Loucy (cell line): ENCODE measurements at regions not wholly inside any gene's neighbourhood (a gene's known extent, or its start where the extent isn't known, plus 50 kb on each side); places are given as distances from the start of the nearest gene placed in this dataset.
"Not testable (repeated sequence)": the region's sequence is repeated elsewhere in the genome, so short reads cannot be mapped to it uniquely, and the experiment has no call there.

ENCODE experiments used
- H2AFZ ChIP-seq: fragments of 200-600 bp; sonication (generic); 2 replicates; pipeline ENCODE4 v1.6.0; 2016; ENCODE audit warnings: antibody characterized with exemption, mild to moderate bottlenecking, low read length, moderate library complexity
- H3F3A ChIP-seq: fragments of 200-600 bp; 2 replicates; pipeline ENCODE4 v1.6.0; 2016; ENCODE audit warnings: antibody characterized with exemption, low read depth, mild to moderate bottlenecking
- H3K27me3 ChIP-seq: fragments of 200-600 bp; sonication (generic); 2 replicates; pipeline ENCODE4 v1.6.1; 2014; ENCODE audit warnings: low read length, mild to moderate bottlenecking; ENCODE audit not compliant: insufficient read depth, poor library complexity, severe bottlenecking
- H3K36me3 ChIP-seq: fragments of 200-600 bp; sonication (generic); 2 replicates; pipeline ENCODE4 v1.6.1; 2016; ENCODE audit warnings: low read length; ENCODE audit not compliant: insufficient read depth
- H3K4me1 ChIP-seq: fragments of 200-600 bp; sonication (generic); 2 replicates; pipeline ENCODE4 v1.5.1; 2014; ENCODE audit warnings: low read length, mild to moderate bottlenecking; ENCODE audit not compliant: insufficient read depth, poor library complexity, severe bottlenecking
- H3K4me2 ChIP-seq: fragments of 200-600 bp; sonication (generic); 2 replicates; pipeline ENCODE4 v1.6.0; 2014; ENCODE audit warnings: antibody characterized with exemption, low read length, low read depth, mild to moderate bottlenecking; ENCODE audit not compliant: poor library complexity, severe bottlenecking
- H3K4me3 ChIP-seq: fragments of 200-600 bp; sonication (generic); 2 replicates; pipeline ENCODE4 v1.5.1; 2014; ENCODE audit warnings: low read length, mild to moderate bottlenecking, mixed read lengths; ENCODE audit not compliant: poor library complexity, severe bottlenecking
- H3K79me2 ChIP-seq: fragments of 200-600 bp; sonication (generic); 2 replicates; pipeline ENCODE4 v1.6.1; 2014; ENCODE audit warnings: low read length; ENCODE audit not compliant: insufficient read depth
- H3K9ac ChIP-seq: fragments of 200-600 bp; sonication (generic); 2 replicates; pipeline ENCODE4 v1.6.0; 2014; ENCODE audit warnings: mild to moderate bottlenecking, low read depth, low read length, moderate library complexity; ENCODE audit not compliant: poor library complexity, severe bottlenecking
- H3K9me2 ChIP-seq: fragments of 200-600 bp; sonication (generic); replicated peaks from 2 replicates; pipeline ENCODE4 v1.6.1; 2016; ENCODE audit warnings: low read depth, low read length, mixed read lengths
- H3K9me3 ChIP-seq: fragments of 200-600 bp; sonication (generic); 2 replicates; pipeline ENCODE4 v1.6.1; 2014; ENCODE audit warnings: mild to moderate bottlenecking, antibody characterized with exemption, low read length, low read depth; ENCODE audit not compliant: insufficient read depth
- H4K20me1 ChIP-seq: fragments of 200-600 bp; sonication (generic); 2 replicates; pipeline ENCODE4 v1.6.0; 2014; ENCODE audit warnings: antibody characterized with exemption, low read length, mild to moderate bottlenecking; ENCODE audit not compliant: insufficient read depth, poor library complexity, severe bottlenecking
- CTCF ChIP-seq: fragments of 200-600 bp; sonication (generic); conservative IDR thresholded peaks from 2 replicates; pipeline ENCODE4 v1.5.1; 2014; ENCODE audit warnings: mild to moderate bottlenecking, antibody characterized with exemption, low read length
- EZH2phosphoT487 ChIP-seq: fragments of 200-600 bp; IDR thresholded peaks from 2 replicates; pipeline ENCODE4 v1.6.1; 2018; ENCODE audit warnings: antibody characterized with exemption, mild to moderate bottlenecking, moderate library complexity, borderline replicate concordance

- no peak for TF ChIP-seq EZH2phosphoT487
Measured at GRCh38 chr13:90732049-90732448, 615.4 kb upstream of the MIR17HG start.

GRCh38 chr13:90734497-90734896 lies 613.0 kb upstream of the MIR17HG start:
- not testable (repeated sequence) for H3K79me2 ChIP-seq, H3K9me3 ChIP-seq, H2AFZ ChIP-seq, H3K4me2 ChIP-seq, H3F3A ChIP-seq, H3K27me3 ChIP-seq, H4K20me1 ChIP-seq, H3K4me3 ChIP-seq, H3K9ac ChIP-seq, H3K4me1 ChIP-seq, H3K36me3 ChIP-seq, H3K9me2 ChIP-seq

More at GRCh38 chr13:90732049-90732448, 615.4 kb upstream of the MIR17HG start:
- Histone ChIP-seq H3F3A (no peaks in the 10 kb centered on the region), H3K4me1 (no peaks in the 10 kb centered on the region), H3K4me2 (no peak overlapping the region), H3K9me3 (no peaks in the 10 kb centered on the region), H3K36me3 (no peaks in the 10 kb centered on the region), H3K79me2 (no peaks in the 10 kb centered on the region), H3K4me3 (no peak overlapping the region), H4K20me1 (no peaks in the 10 kb centered on the region), H3K9ac (no peak overlapping the region), H3K9me2 (no peaks in the 10 kb centered on the region), H2AFZ (no peak overlapping the region), H3K27me3 (no peaks in the 10 kb centered on the region)

DNA sequence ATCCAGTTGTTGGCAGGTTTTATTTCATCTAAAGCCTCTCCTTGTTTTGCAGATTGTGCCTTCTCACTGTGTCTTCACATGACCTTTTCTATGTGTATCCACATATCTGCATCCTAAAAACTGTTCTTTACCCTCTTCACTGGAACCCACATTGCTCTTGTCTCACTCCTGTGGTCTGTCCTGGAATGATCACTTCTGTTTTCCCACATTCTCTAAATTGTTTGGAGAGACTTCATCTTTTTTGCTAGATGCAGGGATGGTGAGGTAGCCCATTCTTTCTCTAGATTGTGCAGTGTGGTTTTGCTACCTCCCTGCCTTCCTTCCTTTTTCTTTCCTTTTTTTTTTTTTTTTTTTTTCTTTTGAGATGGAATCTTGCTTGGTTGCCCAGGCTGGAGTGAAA lies 608.6 kb upstream of the MIR17HG start:
- Histone ChIP-seq H4K20me1 (no peaks in the 10 kb centered on the region), H2AFZ (no peak overlapping the region), H3F3A (no peaks in the 10 kb centered on the region), H3K9me3 (no peaks in the 10 kb centered on the region), H3K9me2 (no peaks in the 10 kb centered on the region), H3K36me3 (no peaks in the 10 kb centered on the region), H3K4me1 (no peaks in the 10 kb centered on the region), H3K79me2 (no peaks in the 10 kb centered on the region), H3K4me3 (no peak overlapping the region), H3K9ac (no peak overlapping the region), H3K4me2 (no peak overlapping the region), H3K27me3 (no peaks in the 10 kb centered on the region)
- no peak for TF ChIP-seq EZH2phosphoT487

DNA sequence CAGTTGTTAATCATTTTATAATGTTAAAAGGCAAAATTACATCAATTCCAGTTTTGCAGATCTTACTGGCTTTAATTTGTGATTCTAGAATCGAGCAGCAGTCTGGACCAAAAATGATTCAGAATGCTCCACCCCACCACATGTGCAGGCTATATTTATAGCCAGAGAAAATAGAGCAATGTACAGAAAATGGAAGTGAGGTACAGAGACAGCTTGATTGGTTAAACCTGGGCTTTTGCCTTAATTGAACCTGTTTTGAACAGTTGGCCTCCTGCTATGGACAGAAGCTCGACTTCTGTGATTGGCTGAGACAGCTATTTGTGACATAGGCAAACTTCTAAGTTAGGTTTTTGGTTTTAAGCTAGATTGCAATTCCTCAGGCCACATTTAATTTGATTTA lies 607.4 kb upstream of the MIR17HG start:
- no peak overlapping the region for H3K4me3 ChIP-seq
- H3K9me3 ChIP-seq = no peaks in the 10 kb centered on the region
- no peaks in the 10 kb centered on the region for H3F3A ChIP-seq
- H3K9ac ChIP-seq = no peak overlapping the region
- no peaks in the 10 kb centered on the region for H4K20me1 ChIP-seq
- no peaks in the 10 kb centered on the region for H3K27me3 ChIP-seq
- H3K4me2 ChIP-seq = no peak overlapping the region
- no peaks in the 10 kb centered on the region for H3K79me2 ChIP-seq
- TF ChIP-seq CTCF = no peak
- TF ChIP-seq EZH2phosphoT487 = no peak
- H2AFZ ChIP-seq = no peak overlapping the region
- H3K36me3 ChIP-seq = no peaks in the 10 kb centered on the region
- no peaks in the 10 kb centered on the region for H3K9me2 ChIP-seq
- no peaks in the 10 kb centered on the region for H3K4me1 ChIP-seq

- H3K4me3 ChIP-seq = no peak overlapping the region
- H3K4me1 ChIP-seq = no peaks in the 10 kb centered on the region
- H3K9me2 ChIP-seq = no peaks in the 10 kb centered on the region
- H3K27me3 ChIP-seq = no peaks in the 10 kb centered on the region
- no peaks in the 10 kb centered on the region for H3K36me3 ChIP-seq
- TF ChIP-seq EZH2phosphoT487 (no peak), CTCF (no peak)
- no peaks in the 10 kb centered on the region for H3K9me3 ChIP-seq
- no peak overlapping the region for H2AFZ ChIP-seq
- no peaks in the 10 kb centered on the region for H3K79me2 ChIP-seq
- no peaks in the 10 kb centered on the region for H3F3A ChIP-seq
- no peak overlapping the region for H3K9ac ChIP-seq
- H4K20me1 ChIP-seq = no peaks in the 10 kb centered on the region
- H3K4me2 ChIP-seq = no peak overlapping the region
Measured at GRCh38 chr13:90742381-90742780, 605.1 kb upstream of the MIR17HG start.
